ENCODE measurements at regions not wholly inside any gene's neighbourhood (a gene's known extent, or its start where the extent isn't known, plus 50 kb on each side); places are given as distances from the start of the nearest gene placed in this dataset.

GRCh38 chr22:27489178-27489675 is 312.3 kb downstream of the MN1 start:
- DNase-seq (ENCODE audit: low spot score): no peak
- intact Hi-C loops (cut with DNase I): no loop called here

GRCh38 chr22:27490080-27490479 is 311.5 kb downstream of the MN1 start:
- DNase-seq (ENCODE audit: low spot score): no peak
- intact Hi-C loops (cut with DNase I): no loop called here

- intact Hi-C loops (cut with DNase I): no loop called here
- no peak for DNase-seq (ENCODE audit: low spot score)
Measured at GRCh38 chr22:27491888-27492287, 309.7 kb downstream of the MN1 start.

GRCh38 chr22:27492566-27493201 is 308.9 kb downstream of the MN1 start:
- intact Hi-C loops (cut with DNase I): no loop called here
- DNase-seq (ENCODE audit: low spot score): no peak

DNA sequence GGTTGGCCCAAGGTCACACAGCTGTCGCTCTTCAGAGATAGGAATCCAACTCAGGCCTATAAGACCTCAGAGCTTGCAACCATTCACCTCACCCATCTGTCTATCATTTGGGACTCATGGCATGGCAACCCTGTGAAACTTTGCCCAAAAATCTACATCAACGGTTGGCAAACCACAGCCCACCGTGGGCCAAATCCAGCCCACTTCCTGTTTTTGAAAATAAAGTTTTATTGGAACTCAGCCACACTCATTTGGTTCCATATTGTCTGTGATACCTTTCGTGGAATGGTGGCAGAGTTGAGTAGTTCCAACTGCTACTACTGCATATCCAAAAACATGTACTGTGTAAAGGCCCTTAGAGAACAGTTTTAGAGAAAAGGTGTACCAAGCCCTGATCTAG is 307.8 kb downstream of the MN1 start:
- intact Hi-C loops (cut with DNase I): no loop called here
- DNase-seq (ENCODE audit: low spot score): no peak

- no peak for DNase-seq (ENCODE audit: low spot score)
- intact Hi-C loops (cut with DNase I): no loop called here
Measured at GRCh38 chr22:27494785-27495184, 306.8 kb downstream of the MN1 start.

- intact Hi-C loops (cut with DNase I): no loop called here
- DNase-seq (ENCODE audit: low spot score): no peak
Measured at GRCh38 chr22:27495325-27495724, 306.2 kb downstream of the MN1 start.

DNA sequence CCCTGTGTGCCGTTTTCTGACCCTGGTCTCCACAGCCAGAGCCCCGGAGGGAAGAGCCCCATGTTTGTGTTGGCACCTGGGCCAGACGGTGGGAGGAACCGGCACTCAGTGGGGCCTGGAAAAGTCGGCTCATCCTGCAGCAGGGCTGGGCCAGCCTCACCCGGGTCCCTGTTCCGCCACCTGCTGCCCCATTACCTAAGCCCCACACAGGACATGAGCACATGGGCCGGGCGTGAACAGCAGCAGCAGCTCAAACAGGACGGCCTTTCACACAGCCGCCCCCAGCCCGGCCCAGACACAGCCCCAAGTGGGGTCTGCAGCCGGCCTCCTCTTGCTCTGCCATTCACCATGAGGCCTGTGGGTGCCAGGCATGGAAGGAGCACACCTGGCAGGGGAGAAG is 302.4 kb downstream of the MN1 start:
- intact Hi-C loops (cut with DNase I): no loop called here
- no peak for DNase-seq (ENCODE audit: low spot score)

DNA sequence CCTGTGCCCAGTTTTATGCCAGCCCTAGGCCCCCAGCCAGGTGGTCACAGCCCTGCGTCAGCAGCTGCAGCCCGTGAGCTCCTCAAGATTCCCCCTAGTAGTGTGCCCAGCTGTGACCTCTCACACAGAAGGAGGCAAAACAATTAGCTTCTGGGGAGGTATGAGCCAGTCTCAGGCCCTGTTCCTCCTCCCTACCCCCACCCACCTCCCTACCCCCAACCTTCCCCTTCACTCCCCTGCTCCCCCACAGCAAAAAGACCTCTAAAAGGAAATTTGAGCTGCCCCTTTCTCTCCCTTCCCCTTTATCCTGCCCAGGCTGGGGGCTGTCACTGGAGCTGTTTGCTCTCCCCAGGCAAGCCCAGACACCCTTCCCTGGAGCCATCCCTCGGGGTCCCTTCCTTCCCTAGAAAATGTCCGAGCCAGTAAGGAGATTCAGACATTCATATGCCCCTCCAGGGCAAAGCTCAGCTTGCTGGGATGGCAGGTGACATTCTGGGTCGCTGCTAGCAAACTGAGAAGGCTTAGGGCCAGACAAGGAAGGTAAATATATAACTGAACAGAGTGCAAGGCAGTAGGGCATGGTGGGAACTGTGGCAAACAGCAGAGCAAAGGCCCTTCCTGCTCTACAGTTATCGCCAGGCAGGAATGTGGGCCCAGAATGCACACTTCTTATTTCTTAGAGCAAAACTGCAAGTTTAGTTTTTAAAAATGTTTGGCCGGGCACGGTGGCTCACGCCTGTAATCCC is 300.2 kb downstream of the MN1 start:
- DNase-seq (ENCODE audit: low spot score): no peak
- intact Hi-C loops (cut with DNase I): no loop called here

DNA sequence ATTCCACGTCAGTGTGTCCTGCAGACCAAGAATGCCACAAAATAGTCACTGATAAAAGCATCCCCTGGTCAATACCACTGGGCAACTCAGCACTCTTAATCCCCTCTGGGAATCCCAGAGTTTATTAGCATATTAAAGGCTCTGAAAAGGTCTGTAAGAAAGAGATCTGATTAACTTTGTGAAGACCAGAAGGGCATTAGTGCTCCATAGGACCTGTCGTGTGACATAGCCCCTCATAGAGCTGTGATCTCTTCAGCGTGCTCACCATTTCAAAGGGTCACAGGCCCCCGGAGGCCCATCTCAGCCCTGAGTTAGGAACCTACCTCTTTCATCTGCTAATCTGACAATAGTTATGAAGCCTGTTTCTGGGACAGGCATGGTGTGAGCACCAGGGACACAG is 299.2 kb downstream of the MN1 start:
- no peak for DNase-seq (ENCODE audit: low spot score)
- intact Hi-C loops (cut with DNase I): no loop called here

DNA sequence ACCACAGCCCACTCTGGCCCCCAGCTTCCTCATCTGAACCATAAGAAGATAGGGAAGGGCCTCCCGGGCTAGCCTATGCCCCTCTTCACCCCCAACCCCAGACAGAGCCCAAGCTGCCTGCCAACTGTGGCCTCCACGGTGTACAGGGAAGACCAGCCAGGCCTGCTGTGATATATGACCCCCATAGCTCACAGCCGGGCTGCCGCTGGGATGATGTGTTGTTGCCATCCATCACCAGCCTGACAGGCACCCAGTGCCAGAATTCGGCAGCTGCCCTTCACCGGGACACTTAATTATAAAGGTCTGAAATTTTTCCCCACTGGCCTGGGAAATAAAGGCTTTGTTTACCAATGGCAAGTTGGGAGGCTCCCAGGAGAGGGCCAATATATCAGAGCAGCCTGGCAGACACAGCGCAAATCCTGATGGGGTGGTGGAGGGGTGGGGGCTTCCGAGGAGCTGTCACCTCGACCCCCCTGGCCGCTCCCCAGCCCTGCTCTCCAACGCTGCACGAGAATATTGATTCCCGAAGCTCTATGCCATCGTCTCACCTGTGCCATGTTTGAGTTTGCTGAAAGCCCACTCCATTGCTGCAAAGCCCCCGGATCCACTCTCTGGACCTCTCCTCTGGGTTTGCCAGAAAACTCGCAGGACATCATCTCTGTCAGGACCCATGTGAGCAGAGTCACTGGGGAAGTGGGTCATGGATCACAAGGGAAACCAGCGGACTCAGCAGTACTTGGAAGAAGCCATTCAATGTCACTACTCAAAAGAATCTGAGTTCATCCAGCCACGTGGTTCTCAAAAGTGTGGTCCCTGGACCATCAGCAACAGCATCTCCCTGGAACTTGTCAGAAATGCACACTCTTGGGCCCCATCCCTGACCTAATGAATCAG is 296.9 kb downstream of the MN1 start:
- intact Hi-C loops (cut with DNase I): no loop called here
- DNase-seq (ENCODE audit: low spot score): no peak

GRCh38 chr22:27507111-27507611 is 294.4 kb downstream of the MN1 start:
- DNase-seq (ENCODE audit: low spot score): no peak
- intact Hi-C loops (cut with DNase I): no loop called here

- intact Hi-C loops (cut with DNase I): no loop called here
- no peak for DNase-seq (ENCODE audit: low spot score)
Measured at GRCh38 chr22:27507935-27508526, 293.5 kb downstream of the MN1 start.

DNA sequence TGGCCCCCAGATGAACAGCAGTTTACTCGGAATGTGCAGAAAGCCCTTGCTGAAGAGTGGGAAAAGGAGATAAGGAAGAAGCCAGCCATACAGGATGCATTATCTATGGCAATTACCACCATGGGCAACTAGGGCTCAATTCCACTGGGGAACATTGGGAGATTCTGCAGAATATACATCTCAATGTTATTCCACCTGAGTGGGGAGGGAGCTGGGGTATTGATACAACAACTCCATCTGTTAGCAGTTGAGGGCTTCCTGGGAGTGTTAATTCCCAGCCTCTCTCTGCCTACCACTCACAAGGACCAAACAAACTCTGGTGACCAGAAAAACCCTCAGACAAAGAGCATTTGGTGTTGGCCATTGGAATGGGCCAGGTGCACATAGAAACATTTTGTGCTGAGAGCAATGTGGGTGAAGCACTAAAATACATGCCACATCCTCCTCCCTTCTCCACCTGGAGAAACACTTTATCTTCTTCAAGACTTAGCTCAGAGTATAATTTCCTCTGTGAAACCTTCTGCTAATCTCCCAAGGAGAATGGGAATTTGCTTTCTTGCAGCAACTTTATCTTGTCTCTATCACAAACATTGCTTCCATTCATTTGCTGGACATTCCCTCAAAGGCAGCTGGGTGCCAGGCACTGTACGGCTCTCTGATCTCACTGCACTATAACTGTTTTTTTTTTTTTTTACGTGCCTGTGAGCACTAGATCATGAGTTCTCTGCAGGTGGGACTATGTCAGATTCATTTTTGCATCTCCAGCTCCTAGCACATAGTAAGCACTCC is 292.2 kb downstream of the MN1 start:
- no peak for DNase-seq (ENCODE audit: low spot score)
- intact Hi-C loops (cut with DNase I): no loop called here

DNA sequence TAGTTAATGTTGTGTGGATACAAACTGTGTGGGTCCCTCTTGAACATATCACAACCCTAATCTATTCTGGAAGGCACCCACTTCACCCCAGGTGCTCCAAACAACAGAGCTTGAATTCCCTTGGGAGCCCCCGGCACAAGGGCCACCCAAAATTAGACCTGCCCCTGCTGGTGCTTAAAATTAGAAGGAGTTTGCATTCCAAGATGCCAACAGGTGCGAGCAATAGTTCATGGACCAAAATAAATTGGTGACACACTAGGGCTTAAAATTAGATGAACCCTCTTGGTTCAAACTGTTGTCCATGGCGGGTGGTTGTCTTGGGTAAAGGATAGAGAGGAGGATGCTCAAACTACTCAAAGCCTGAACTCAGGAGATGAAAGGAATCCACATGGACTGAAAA is 291.5 kb downstream of the MN1 start:
- intact Hi-C loops (cut with DNase I): loop anchor here (5.0 to 10.0 kb wide), 2 partner anchors 73 to 395 kb away; no protein-coding TSS in a partner anchor
- no peak for DNase-seq (ENCODE audit: low spot score)

DNA sequence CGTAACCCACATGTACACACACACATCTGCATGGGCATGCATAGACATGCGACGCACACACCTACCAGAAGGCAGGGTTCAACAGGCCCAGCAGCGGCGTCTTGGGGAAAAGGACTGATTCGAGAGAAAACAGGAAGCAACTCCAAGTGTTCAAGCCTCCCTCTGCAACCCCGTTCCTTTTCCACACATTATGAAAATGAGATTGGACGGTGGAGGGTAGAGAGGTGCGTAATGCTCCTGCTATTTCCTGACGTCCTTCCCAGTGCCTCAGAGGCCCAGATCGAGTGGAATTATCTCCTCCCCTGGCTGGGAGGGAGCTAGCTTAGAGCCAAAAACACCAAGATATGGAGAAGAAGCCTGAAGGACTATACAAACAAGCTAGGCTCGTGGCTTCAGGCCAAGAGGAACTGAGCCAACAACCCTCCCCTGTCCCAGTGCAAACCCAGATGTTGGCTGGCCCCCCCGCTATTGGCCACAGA is 289.2 kb downstream of the MN1 start:
- intact Hi-C loops (cut with DNase I): loop anchor here (2.0 to 10.0 kb wide), 3 partner anchors 64 to 398 kb away; no protein-coding TSS in a partner anchor

DNA sequence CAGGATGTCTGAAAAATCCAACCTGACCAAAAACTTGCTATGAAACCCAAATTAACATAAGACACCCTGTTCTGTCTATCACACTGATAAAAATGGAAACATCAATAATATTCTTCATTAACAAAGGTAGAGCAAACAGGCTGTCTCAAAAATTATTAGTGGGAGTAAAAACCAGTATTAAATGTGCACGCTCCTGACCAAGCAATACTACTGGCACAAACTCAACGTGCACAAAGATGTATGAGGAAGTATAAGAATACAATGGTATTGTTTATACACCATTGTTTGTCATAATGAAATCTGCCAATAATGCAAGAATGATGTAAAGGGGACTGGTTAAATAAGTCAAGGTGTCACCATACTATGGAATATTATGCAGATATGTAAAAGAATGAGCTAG is 288.5 kb downstream of the MN1 start:
- intact Hi-C loops (cut with DNase I): loop anchor here (2.0 to 10.0 kb wide), 3 partner anchors 64 to 398 kb away; no protein-coding TSS in a partner anchor

More for the DNA sequence above, 289.2 kb downstream of the MN1 start:
- DNase-seq (ENCODE audit: low spot score): peak; percentile 76

More for the DNA sequence above, 288.5 kb downstream of the MN1 start:
- DNase-seq (ENCODE audit: low spot score): no peak
